Gastrocnemius medialis (tissue), 4 donors: ENCODE measurements at regions not wholly inside any gene's neighbourhood (a gene's known extent, or its start where the extent isn't known, plus 50 kb on each side); places are given as distances from the start of the nearest gene placed in this dataset.

Source experiments
- ATAC-seq, 2 donors: fragments of 150-250 bp; one replicate each; pipeline ENCODE4 v1.9.1; 2016
- DNase-seq, 2 donors: peaks; one replicate each; pipeline ENCODE4 v3.0.0-alpha.2; 2019
- H3K27ac ChIP-seq, 4 donors: fragments of 200-600 bp; sonication (generic); 1 replicate in 1 of 4; 2 replicates in 3 of 4; pipeline ENCODE4 v1.5.1; 2016 to 2018; ENCODE audit warnings: mild to moderate bottlenecking in 2 of 4, moderate library complexity in 1 of 4
- H3K27me3 ChIP-seq, 3 donors: fragments of 200-600 bp; sonication (generic) in 2 of 3; 1 replicate in 1 of 3; 2 replicates in 2 of 3; pipeline versions ENCODE4 v1.5.1 to v1.6.0; 2016 to 2019; ENCODE audit warnings: mild to moderate bottlenecking in 1 of 3, moderate library complexity in 1 of 3
- H3K36me3 ChIP-seq, 2 donors: fragments of 200-600 bp; sonication (generic) in 1 of 2; one replicate each; pipeline ENCODE4 v1.5.1; 2017 to 2018
- H3K4me1 ChIP-seq, 2 donors: fragments of 200-600 bp; sonication (generic) in 1 of 2; one replicate each; pipeline ENCODE4 v1.5.1; 2016 to 2017; ENCODE audit warnings: mild to moderate bottlenecking in 2 of 2
- H3K4me3 ChIP-seq, 4 donors: fragments of 200-600 bp; sonication (generic) in 3 of 4; 1 replicate in 1 of 4; 2 replicates in 3 of 4; pipeline ENCODE4 v1.5.1; 2016 to 2019; ENCODE audit warnings: mild to moderate bottlenecking in 2 of 4
- H3K9me3 ChIP-seq, 3 donors: fragments of 200-600 bp; sonication (generic) in 2 of 3; 1 replicate in 1 of 3; 2 replicates in 2 of 3; pipeline ENCODE4 v1.5.1; 2016 to 2019
- POLR2A ChIP-seq, 2 donors: fragments of 450-650 bp; IDR thresholded peaks; one replicate each; pipeline ENCODE4 v1.6.1; 2017; ENCODE audit warnings: antibody characterized with exemption in 2 of 2, mild to moderate bottlenecking in 2 of 2, moderate library complexity in 2 of 2
- in situ Hi-C, 4 donors: fragments of 200-750 bp; cut with MboI; loops; one replicate each; pipeline versions ENCODE4 v1.15.0 to v1.8.0; 2017; ENCODE audit warnings: low sequenced_read_pairs in 4 of 4
- intact Hi-C: fragments of 100-400 bp; cut with DNase I; formaldehyde crosslinking; loops from one replicate; pipeline ENCODE4 v1.15.1; 2023; ENCODE audit warnings: low total_unique reads
- TF ChIP-seq, protein P1 (sequence below), 5 experiments: fragments of 450-650 bp in 3 of 5; fragments of 200-600 bp in 2 of 5; sonication (generic) in 2 of 5; IDR thresholded peaks in 4 of 5; conservative IDR thresholded peaks in 1 of 5; 1 replicate in 4 of 5; 2 replicates in 1 of 5; pipeline ENCODE4 v1.5.1; 2016 to 2019; ENCODE audit warnings: antibody characterized with exemption in 5 of 5, mild to moderate bottlenecking in 3 of 5, moderate library complexity in 3 of 5

DNA sequence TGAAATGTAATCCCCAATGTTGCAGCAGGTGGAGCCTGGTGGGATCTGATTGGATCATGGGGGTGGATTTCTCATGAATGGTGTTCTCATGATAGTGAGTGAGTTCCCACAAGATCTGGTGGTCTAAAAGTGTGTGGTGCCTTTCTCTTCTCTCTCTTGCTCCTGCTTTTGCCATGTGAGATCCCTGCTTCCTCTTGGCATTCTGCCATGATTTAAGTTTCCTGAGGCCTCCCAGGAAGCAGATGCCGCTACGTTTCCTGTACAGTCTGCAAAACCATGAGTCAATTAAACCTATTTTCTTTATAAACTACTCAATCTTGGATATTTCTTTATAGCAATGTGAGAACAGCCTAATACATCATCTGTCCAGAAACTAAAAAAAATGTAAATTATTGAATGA is 298.3 kb downstream of the MEX3B start:
- no peak for DNase-seq
- Histone ChIP-seq H3K27me3 (peaks cover 0 to 19% (median 13%) of the 10 kb centered on the region in 3 donors), H3K27ac (no peak overlapping the region), H3K36me3 (no peaks in the 10 kb centered on the region), H3K4me1 (peaks cover 0 to 6% of the 10 kb centered on the region in 2 donors), H3K9me3 (no peaks in the 10 kb centered on the region), H3K4me3 (no peak overlapping the region)
- in situ Hi-C loops (no loop called here), intact Hi-C loops (no loop called here)
- ATAC-seq, result no peak
- no peak for TF ChIP-seq POLR2A (IDR thresholded peaks at IDR 0.05)
- TF ChIP-seq, protein P1, sequence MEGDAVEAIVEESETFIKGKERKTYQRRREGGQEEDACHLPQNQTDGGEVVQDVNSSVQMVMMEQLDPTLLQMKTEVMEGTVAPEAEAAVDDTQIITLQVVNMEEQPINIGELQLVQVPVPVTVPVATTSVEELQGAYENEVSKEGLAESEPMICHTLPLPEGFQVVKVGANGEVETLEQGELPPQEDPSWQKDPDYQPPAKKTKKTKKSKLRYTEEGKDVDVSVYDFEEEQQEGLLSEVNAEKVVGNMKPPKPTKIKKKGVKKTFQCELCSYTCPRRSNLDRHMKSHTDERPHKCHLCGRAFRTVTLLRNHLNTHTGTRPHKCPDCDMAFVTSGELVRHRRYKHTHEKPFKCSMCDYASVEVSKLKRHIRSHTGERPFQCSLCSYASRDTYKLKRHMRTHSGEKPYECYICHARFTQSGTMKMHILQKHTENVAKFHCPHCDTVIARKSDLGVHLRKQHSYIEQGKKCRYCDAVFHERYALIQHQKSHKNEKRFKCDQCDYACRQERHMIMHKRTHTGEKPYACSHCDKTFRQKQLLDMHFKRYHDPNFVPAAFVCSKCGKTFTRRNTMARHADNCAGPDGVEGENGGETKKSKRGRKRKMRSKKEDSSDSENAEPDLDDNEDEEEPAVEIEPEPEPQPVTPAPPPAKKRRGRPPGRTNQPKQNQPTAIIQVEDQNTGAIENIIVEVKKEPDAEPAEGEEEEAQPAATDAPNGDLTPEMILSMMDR (IDR thresholded peaks at IDR 0.05 in 4 of 5, conservative IDR thresholded peaks at IDR 0.05 in 1 of 5), result no peak

DNA sequence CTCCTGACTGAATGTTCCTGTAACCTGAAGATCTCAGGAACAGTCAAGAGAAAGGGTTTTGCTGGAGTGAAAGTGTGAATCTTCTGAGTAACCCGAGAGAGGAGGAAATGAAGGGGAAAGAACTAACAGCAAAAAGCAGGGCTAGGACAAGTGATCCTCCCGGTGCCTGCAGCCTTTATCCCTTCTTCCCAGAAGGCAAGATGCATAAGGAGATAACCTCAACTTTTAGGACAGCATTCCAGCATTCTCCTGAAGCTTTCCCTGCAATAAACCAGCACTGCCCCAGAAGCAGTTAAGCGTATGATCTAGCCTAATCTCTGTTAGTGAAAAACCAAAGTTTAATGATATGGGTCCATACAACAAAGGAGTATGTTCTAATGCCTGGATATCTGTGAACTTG is 298.8 kb downstream of the MEX3B start:
- intact Hi-C loops (no loop called here), in situ Hi-C loops (no loop called here)

DNA sequence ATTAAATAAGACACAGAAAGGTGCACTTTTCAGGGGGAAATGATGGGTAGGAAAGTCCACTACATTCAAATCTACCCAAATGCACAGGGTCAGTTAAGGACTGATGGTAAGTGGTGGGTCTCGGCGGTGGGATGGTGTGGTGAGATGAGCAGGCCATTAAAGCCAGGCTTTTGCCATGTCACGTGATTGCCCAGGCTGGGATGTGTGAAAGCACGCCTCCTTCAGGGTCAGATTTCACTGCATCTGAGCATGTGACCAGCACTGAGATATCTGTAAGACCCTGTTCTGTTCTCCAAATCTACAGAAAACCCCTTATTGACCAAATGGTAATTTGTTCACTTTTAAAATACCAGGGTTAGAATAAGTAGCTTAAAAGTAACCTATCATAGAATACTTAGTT is 301.5 kb downstream of the MEX3B start:
- Histone ChIP-seq H3K4me1 (no peaks in the 10 kb centered on the region), H3K36me3 (no peaks in the 10 kb centered on the region), H3K27ac (no peak overlapping the region), H3K4me3 (no peak overlapping the region), H3K27me3 (peaks cover 0 to 4% (median 2%) of the 10 kb centered on the region in 3 donors), H3K9me3 (no peaks in the 10 kb centered on the region)
- intact Hi-C loops, result no loop called here
- in situ Hi-C loops, result no loop called here
- no peak for TF ChIP-seq POLR2A (IDR thresholded peaks at IDR 0.05)
- TF ChIP-seq, protein P1 (IDR thresholded peaks at IDR 0.05 in 4 of 5, conservative IDR thresholded peaks at IDR 0.05 in 1 of 5), result no peak
- DNase-seq (no peak), ATAC-seq (no peak)

More for the DNA sequence above, 298.8 kb downstream of the MEX3B start:
- no peaks in the 10 kb centered on the region for H3K9me3 ChIP-seq
- no peak for DNase-seq
- H3K27ac ChIP-seq, result no peak overlapping the region
- TF ChIP-seq POLR2A (IDR thresholded peaks at IDR 0.05), result no peak
- TF ChIP-seq, protein P1 (IDR thresholded peaks at IDR 0.05 in 4 of 5, conservative IDR thresholded peaks at IDR 0.05 in 1 of 5), result no peak
- H3K4me3 ChIP-seq, result no peak overlapping the region
- peaks cover 0 to 19% (median 13%) of the 10 kb centered on the region in 3 donors for H3K27me3 ChIP-seq
- H3K4me1 ChIP-seq, result peaks cover 0 to 1% of the 10 kb centered on the region in 2 donors
- ATAC-seq, result no peak
- no peaks in the 10 kb centered on the region for H3K36me3 ChIP-seq

DNA sequence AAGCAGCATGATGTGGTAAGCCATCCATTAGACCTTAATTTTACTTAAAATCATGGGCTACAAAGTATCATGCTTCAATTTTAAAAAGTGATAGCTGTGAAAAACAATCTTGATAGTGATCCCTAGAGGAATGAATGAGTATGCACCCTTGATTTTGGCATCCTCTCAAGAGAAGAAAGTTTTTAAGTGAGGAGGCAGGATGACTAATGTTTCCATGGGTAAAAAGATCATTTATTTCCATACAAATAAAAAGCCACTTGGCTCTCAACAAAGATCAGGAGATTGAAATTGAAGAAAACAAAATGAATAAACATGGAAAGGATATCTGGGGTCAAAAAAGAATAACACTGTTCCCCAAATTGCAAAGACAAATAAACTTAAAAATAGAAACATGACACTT is 305.4 kb downstream of the MEX3B start:
- ATAC-seq, result no peak
- TF ChIP-seq, protein P1 (IDR thresholded peaks at IDR 0.05 in 4 of 5, conservative IDR thresholded peaks at IDR 0.05 in 1 of 5), result no peak
- TF ChIP-seq POLR2A (IDR thresholded peaks at IDR 0.05), result no peak
- DNase-seq, result no peak
- no peak overlapping the region for H3K4me3 ChIP-seq
- intact Hi-C loops, result no loop called here
- no peak overlapping the region for H3K27ac ChIP-seq
- no peaks in the 10 kb centered on the region for H3K36me3 ChIP-seq
- no peaks in the 10 kb centered on the region for H3K4me1 ChIP-seq
- H3K9me3 ChIP-seq, result no peaks in the 10 kb centered on the region
- no peaks in the 10 kb centered on the region for H3K27me3 ChIP-seq
- in situ Hi-C loops, result no loop called here

DNA sequence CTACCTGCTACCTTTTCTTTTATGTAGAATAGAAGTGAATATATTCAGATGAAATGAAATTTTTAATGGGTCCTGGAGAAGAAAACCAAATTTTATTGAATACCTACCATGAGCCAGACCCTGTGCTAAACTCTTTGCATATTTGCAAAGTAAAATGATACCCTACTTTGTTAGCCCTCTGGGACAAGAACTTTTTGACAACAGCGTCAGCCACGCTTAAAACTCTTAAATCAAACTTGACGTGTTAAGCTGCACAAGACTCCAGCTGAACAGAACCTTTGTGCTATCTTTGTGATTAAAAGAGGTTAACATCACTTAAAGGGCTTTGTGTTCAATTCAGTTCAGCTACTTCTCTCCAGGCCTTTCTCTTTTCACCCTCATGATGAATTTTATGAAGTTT is 316.5 kb downstream of the MEX3B start:
- Histone ChIP-seq H3K9me3 (no peaks in the 10 kb centered on the region), H3K27ac (no peak overlapping the region), H3K4me1 (no peaks in the 10 kb centered on the region), H3K36me3 (no peaks in the 10 kb centered on the region), H3K27me3 (peaks cover 0 to 3% (median 0%) of the 10 kb centered on the region in 3 donors), H3K4me3 (no peak overlapping the region)
- in situ Hi-C loops (no loop called here), intact Hi-C loops (no loop called here)
- TF ChIP-seq, protein P1 (IDR thresholded peaks at IDR 0.05 in 4 of 5, conservative IDR thresholded peaks at IDR 0.05 in 1 of 5), result no peak
- TF ChIP-seq POLR2A (IDR thresholded peaks at IDR 0.05), result no peak
- DNase-seq (no peak), ATAC-seq (no peak)
